Endothelial cell of hepatic sinusoid (primary cell): ENCODE measurements at regions not wholly inside any gene's neighbourhood (a gene's known extent, or its start where the extent isn't known, plus 50 kb on each side); places are given as distances from the start of the nearest gene placed in this dataset.
"Not testable (repeated sequence)": the region's sequence is repeated elsewhere in the genome, so short reads cannot be mapped to it uniquely, and the experiment has no call there.

ENCODE experiments used
- in situ Hi-C: cut with HindIII; loops from 2 replicates; pipeline ENCODE4 v1.10.0; 2017; ENCODE audit warnings: low sequenced_read_pairs

GRCh38 chr10:62694537-62695126 is 109.9 kb upstream of the ADO start:
- in situ Hi-C loops, result no loop called here

DNA sequence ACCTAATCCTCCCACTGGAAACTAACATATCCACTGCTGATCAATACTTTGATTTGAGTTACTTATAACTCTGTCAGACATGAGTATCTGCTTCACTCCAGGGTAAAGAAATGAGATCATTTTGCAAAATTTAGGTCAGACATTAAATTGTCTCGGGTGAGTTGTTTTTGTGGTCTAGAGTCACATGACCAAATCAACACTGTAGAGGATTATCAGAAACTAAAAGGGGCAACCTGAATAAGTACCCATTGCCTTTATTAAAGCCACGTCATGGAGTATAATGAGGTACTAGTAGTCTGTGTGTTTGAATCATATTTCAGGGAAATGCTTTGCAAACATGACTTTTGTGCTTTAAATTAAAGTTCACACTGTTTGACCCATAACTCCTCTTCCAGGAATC is 107.7 kb upstream of the ADO start:
- in situ Hi-C loops, result no loop called here

DNA sequence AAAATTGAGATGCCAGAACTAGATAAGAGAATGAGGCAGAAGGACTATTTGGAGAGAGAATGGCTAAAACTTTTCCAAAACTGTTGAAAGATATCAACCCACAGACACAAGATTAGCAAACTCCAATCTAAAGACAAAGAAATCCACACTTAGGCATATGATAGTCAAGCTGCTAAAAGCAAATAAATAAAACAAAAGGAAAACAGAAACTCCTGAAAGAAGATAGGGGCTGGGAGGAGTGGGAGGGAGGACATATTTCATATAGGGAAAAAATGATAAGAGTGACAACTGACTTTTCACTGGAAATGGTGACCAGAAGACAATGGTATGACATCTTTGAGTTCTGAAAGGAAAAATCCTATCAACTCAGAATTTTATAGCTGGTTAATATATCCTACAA is 105.4 kb upstream of the ADO start:
- in situ Hi-C loops, result no loop called here

DNA sequence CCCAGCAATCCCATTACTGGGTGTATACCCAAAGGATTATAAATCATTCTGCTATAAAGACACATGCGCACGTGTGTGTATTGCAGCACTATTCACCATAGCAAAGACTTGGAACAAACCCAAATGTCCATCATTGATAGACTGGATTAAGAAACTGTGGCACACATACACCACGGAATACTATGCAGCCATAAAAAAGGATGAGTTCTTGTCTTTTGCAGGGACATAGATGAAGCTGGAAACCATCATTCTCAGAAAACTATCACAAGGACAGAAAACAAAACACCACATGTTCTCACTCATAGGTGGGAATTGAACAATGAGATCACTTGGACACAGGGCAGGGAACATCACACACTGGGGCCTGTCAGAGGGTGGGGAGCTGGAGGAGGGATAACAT is 100.4 kb upstream of the ADO start:
- in situ Hi-C loops, result not testable (repeated sequence)

- in situ Hi-C loops, result no loop called here
Measured at GRCh38 chr10:62705789-62706188, 98.7 kb upstream of the ADO start.

DNA sequence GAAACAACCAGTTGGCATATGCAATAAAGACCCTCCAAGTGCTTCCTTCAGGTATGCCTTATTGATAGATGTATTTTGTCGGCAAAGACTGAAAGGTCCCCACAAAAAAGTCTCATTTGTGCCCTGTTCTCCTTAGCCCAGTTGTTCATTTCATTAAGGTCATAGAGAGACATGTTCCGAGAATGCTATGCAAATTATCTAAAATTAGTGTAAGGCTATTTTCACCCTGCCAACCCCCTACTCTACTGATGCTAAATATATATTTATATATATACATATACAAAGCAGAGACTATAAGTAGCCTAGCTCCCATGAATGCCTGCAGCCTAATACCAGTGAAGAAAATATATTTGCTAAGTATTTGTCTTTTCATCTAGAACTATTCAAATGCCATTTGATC is 96.7 kb upstream of the ADO start:
- in situ Hi-C loops, result no loop called here

DNA sequence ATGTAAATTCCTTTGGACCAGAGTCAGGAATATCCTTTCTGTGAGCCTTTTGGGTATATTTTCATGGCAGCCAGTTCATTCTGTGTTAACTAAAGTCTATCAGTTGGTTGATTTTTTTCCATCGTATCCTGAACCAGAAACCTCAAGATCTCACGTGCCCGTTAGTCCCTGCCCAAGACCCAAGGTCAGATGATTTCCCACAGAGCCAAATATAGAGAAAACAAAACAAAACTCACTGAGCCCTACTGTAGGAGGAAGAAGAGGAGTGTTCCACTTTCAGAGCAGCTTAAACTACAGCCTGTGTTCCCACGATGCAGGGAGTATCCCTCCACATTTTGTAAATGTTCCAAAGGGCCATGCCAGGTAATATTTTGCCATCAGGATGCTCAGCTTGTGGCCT is 96.0 kb upstream of the ADO start:
- in situ Hi-C loops, result no loop called here

DNA sequence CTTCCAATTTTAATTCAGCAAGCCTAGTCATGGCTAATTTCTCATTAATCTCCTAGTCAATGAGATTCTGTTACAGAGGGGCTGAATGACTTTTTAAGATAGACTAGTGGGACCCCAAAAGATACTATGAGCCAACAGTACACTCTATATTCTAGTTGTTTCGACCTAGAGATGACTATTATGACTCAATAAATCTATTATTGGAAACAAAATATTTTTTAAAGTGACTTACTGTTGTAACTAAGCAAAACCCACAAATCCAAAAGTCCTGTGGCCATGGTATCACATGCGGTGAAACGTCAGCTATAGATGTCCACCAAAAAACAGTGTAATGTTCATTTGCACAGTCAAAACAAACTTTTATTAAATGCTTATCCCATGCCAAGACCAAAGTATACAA is 95.3 kb upstream of the ADO start:
- in situ Hi-C loops, result no loop called here

DNA sequence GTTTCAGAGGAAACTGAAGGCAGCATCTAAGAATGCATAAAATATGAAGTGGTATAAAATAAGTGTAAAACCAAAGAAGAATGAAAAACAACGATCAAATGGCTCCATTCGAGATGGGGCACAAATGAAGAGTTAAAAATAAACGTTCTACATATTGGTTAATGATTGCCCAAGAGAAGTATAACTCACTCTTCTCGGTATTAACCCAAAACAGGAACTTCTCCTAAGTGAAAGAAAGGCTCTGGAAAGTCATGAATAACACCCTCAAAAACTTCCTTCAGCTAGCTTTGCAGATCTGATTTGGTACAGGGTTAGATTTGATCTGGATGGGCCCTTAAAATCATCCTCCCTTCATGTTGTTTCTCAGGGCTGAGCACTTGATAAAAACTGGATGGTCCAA is 94.3 kb upstream of the ADO start:
- in situ Hi-C loops, result no loop called here

- in situ Hi-C loops, result no loop called here
Measured at GRCh38 chr10:62715383-62715782, 89.1 kb upstream of the ADO start.

- in situ Hi-C loops, result no loop called here
Measured at GRCh38 chr10:62718585-62718984, 85.9 kb upstream of the ADO start.

- in situ Hi-C loops, result no loop called here
Measured at GRCh38 chr10:62719061-62719460, 85.5 kb upstream of the ADO start.

DNA sequence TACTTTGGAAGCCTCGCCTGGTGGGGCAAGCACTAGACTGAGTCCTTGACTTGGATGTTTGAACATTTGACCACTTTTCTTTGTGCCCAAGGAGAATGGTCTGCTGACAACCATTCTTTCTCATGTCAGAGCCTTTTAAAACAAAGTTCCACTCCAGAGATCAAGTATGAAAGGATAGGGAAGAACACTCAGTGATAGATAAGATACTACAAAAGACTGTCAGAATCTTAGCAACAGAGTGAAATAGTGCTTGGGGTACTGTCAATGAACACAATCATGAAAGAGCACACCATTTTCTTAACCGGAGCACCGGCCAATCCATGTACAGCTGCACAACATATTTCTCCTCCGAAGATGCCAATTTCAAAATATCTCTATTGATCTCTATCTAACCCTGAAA is 82.8 kb upstream of the ADO start:
- in situ Hi-C loops, result no loop called here

- in situ Hi-C loops, result no loop called here
Measured at GRCh38 chr10:62723375-62723774, 81.1 kb upstream of the ADO start.

DNA sequence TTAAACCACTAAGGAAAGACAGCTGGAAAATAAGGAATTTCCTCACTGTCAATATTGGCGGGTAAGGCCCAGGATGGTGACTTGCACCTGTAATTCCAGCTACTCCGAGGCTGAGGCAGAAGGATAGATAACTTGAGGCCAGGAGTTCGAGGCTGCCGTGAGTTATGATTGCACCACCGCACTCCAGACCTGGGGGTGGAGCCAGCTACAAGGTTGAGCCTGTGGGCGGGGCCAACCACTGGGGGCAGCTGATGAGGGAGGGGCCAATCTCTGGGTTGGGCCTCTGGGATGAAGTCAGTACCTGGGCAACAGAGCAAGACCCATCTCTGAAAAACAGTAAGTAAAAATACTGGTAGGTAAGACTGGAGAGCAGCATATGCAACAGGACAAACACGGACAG is 80.1 kb upstream of the ADO start:
- in situ Hi-C loops, result no loop called here

GRCh38 chr10:62726142-62726541 is 78.4 kb upstream of the ADO start:
- in situ Hi-C loops, result no loop called here

- in situ Hi-C loops, result no loop called here
Measured at GRCh38 chr10:62726638-62727037, 77.9 kb upstream of the ADO start.

GRCh38 chr10:62727934-62728333 is 76.6 kb upstream of the ADO start:
- in situ Hi-C loops, result no loop called here

- in situ Hi-C loops, result no loop called here
Measured at GRCh38 chr10:62728479-62728878, 76.0 kb upstream of the ADO start.

GRCh38 chr10:62732841-62733653 is 71.5 kb upstream of the ADO start:
- in situ Hi-C loops, result no loop called here

GRCh38 chr10:62733654-62734293 is 70.7 kb upstream of the ADO start:
- in situ Hi-C loops, result no loop called here

DNA sequence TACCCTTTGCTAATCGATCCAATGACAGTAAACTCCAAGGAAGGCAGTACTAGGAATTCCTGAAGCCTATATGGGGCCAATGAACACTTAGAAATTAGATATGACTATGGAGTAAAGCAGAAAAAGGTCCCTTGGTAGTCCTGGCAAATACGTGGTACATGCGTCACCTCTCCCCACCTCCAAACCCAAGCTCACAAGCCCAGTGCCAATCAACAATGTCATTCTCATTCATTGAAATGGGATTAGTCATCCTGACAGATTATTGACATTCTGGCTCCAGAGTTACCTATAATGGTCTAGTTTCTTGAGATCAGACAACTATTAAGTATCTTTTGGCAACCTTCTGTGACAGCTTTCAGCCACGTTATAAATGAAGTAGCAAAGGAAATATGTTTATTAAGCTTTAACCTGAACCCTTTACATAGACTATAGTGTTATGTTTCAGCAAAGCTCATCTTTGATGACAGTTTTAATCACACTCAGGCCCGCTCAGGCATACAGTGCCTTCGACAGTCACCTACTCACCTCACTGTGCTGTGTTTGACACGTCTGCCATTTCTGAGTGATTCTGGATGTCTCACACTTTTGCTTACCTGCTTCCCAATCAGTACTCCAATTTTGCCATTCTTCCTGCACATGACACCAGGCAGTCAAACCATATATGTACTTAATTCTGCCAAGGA is 69.6 kb upstream of the ADO start:
- in situ Hi-C loops, result no loop called here
